HEK293 (cell line): ENCODE measurements at regions not wholly inside any gene's neighbourhood (a gene's known extent, or its start where the extent isn't known, plus 50 kb on each side); places are given as distances from the start of the nearest gene placed in this dataset.
"Not testable (repeated sequence)": the region's sequence is repeated elsewhere in the genome, so short reads cannot be mapped to it uniquely, and the experiment has no call there.

Source experiments
- CTCF ChIA-PET: fragments of 350-600 bp; formaldehyde crosslinking; extraction: SDS; loops from one replicate; lab custom pipeline; 2021; ENCODE audit warnings: antibody characterized with exemption; lab: Yijun Ruan, JAX
- POLR2A ChIA-PET: fragments of 300-600 bp; formaldehyde crosslinking; extraction: SDS; loops from one replicate; lab custom pipeline; 2020; ENCODE audit warnings: antibody characterized with exemption, inconsistent platforms; lab: Yijun Ruan, JAX
- H3K27ac ChIP-seq: fragments of 200-500 bp; sonication (Bioruptor generic); 2 replicates; pipeline ENCODE4 v1.5.1; 2014; ENCODE audit warnings: low read depth, low read length, control low read depth, inconsistent platforms; ENCODE audit errors: extremely low read depth
- H3K36me3 ChIP-seq, 2 experiments: fragments of 200-500 bp in 1 of 2; sonication (Bioruptor generic) in 1 of 2; 1 replicate in 1 of 2; 2 replicates in 1 of 2; pipeline ENCODE4 v1.5.1; 2014 to 2017; ENCODE audit warnings: inconsistent platforms in 2 of 2, low read length in 2 of 2; ENCODE audit not compliant: control insufficient read depth in 2 of 2, insufficient read depth in 1 of 2
- H3K4me1 ChIP-seq: fragments of 200-500 bp; sonication (Bioruptor generic); 2 replicates; pipeline ENCODE4 v1.5.1; 2014; ENCODE audit warnings: mild to moderate bottlenecking, low read length, inconsistent platforms; ENCODE audit not compliant: control insufficient read depth, insufficient read depth
- H3K4me3 ChIP-seq: 2 replicates; pipeline ENCODE4 v1.5.1; 2011; ENCODE audit warnings: low read depth, mild to moderate bottlenecking, control low read depth, low read length, moderate library complexity
- H3K9me3 ChIP-seq: fragments of 200-500 bp; sonication (Bioruptor generic); 2 replicates; pipeline ENCODE4 v1.5.1; 2014; ENCODE audit warnings: low read depth, low read length, inconsistent platforms; ENCODE audit not compliant: control insufficient read depth, insufficient read depth
- FEZF1 ChIP-seq: fragments of 450-650 bp; formaldehyde crosslinking; IDR thresholded peaks from 2 replicates; pipeline ENCODE4 v1.5.1; 2016; ENCODE audit warnings: missing biosample characterization, missing genetic modification characterization
- PRDM1 ChIP-seq: fragments of 450-650 bp; formaldehyde crosslinking; IDR thresholded peaks from 2 replicates; pipeline ENCODE4; 2016; ENCODE audit warnings: missing biosample characterization, missing genetic modification characterization
- ZBTB17 ChIP-seq: fragments of 450-650 bp; formaldehyde crosslinking; IDR thresholded peaks from 2 replicates; pipeline ENCODE4 v1.5.1; 2016; ENCODE audit warnings: missing biosample characterization, missing genetic modification characterization
- ZBTB26 ChIP-seq: fragments of 450-650 bp; formaldehyde crosslinking; optimal IDR thresholded peaks from 2 replicates; pipeline ENCODE3; 2016; ENCODE audit warnings: missing biosample characterization, mild to moderate bottlenecking, missing genetic modification characterization
- ZBTB6 ChIP-seq: fragments of 450-650 bp; formaldehyde crosslinking; IDR thresholded peaks from 2 replicates; pipeline ENCODE4 v1.5.1; 2017; ENCODE audit warnings: missing biosample characterization, missing genetic modification characterization
- ZNF10 ChIP-seq: fragments of 450-650 bp; formaldehyde crosslinking; IDR thresholded peaks from 2 replicates; pipeline ENCODE4 v1.5.1; 2017; ENCODE audit warnings: missing biosample characterization, missing genetic modification characterization
- ZNF211 ChIP-seq: fragments of 450-650 bp; formaldehyde crosslinking; IDR thresholded peaks from 2 replicates; pipeline ENCODE4 v1.5.1; 2016; ENCODE audit warnings: low read depth, missing biosample characterization, missing genetic modification characterization
- ZNF302 ChIP-seq: fragments of 450-650 bp; formaldehyde crosslinking; IDR thresholded peaks from 2 replicates; pipeline ENCODE4 v1.5.1; 2016; ENCODE audit warnings: missing biosample characterization, missing genetic modification characterization, low read depth
- ZNF335 ChIP-seq: fragments of 450-650 bp; formaldehyde crosslinking; conservative IDR thresholded peaks from 2 replicates; pipeline ENCODE4 v1.5.1; 2016; ENCODE audit warnings: missing biosample characterization, missing genetic modification characterization
- ZNF350 ChIP-seq: fragments of 450-650 bp; formaldehyde crosslinking; IDR thresholded peaks from 2 replicates; pipeline ENCODE4 v1.5.0; 2017; ENCODE audit warnings: missing biosample characterization, mild to moderate bottlenecking, missing genetic modification characterization
- ZNF366 ChIP-seq: fragments of 450-650 bp; formaldehyde crosslinking; conservative IDR thresholded peaks from 2 replicates; pipeline ENCODE4 v1.5.1; 2016; ENCODE audit warnings: missing biosample characterization, missing genetic modification characterization
- ZNF391 ChIP-seq: fragments of 450-650 bp; formaldehyde crosslinking; IDR thresholded peaks from 2 replicates; pipeline ENCODE4 v1.5.1; 2016; ENCODE audit warnings: low read depth, missing biosample characterization, missing genetic modification characterization, borderline replicate concordance
- ZNF624 ChIP-seq: fragments of 450-650 bp; formaldehyde crosslinking; IDR thresholded peaks from 2 replicates; pipeline ENCODE4 v1.5.1; 2017; ENCODE audit warnings: missing biosample characterization, missing genetic modification characterization
- ZNF658 ChIP-seq: fragments of 450-650 bp; formaldehyde crosslinking; IDR thresholded peaks from 2 replicates; pipeline ENCODE4; 2016; ENCODE audit warnings: missing biosample characterization, missing genetic modification characterization
- ZNF791 ChIP-seq: fragments of 450-650 bp; formaldehyde crosslinking; IDR thresholded peaks from 2 replicates; pipeline ENCODE4 v1.5.1; 2016; ENCODE audit warnings: missing biosample characterization, missing genetic modification characterization
- TF ChIP-seq, protein P1 (sequence below): fragments of 450-650 bp; formaldehyde crosslinking; conservative IDR thresholded peaks from 2 replicates; pipeline ENCODE4 v1.5.1; 2016; ENCODE audit warnings: low read depth, missing biosample characterization, missing genetic modification characterization
- TF ChIP-seq, protein P2 (sequence below): fragments of 450-650 bp; formaldehyde crosslinking; IDR thresholded peaks from 2 replicates; pipeline ENCODE4 v1.5.1; 2016; ENCODE audit warnings: missing biosample characterization, missing genetic modification characterization

- Histone ChIP-seq H3K9me3 (no peaks in the 10 kb centered on the region), H3K4me3 (no peak overlapping the region), H3K27ac (no peak overlapping the region), H3K36me3 (no peaks in the 10 kb centered on the region), H3K4me1 (no peaks in the 10 kb centered on the region)
- CTCF ChIA-PET, result no interaction called here
- TF ChIP-seq ZNF350 (tag by site-specific recombination), result no peak
- 0 out of 2 replicates have a peak, but pooled peaks have one; percentile 40 for TF ChIP-seq PRDM1 (tag by site-specific recombination)
- POLR2A ChIA-PET, result no interaction called here
Observed at GRCh38 chr1:204013052-204013451, 59.9 kb upstream of the SOX13 start.

DNA sequence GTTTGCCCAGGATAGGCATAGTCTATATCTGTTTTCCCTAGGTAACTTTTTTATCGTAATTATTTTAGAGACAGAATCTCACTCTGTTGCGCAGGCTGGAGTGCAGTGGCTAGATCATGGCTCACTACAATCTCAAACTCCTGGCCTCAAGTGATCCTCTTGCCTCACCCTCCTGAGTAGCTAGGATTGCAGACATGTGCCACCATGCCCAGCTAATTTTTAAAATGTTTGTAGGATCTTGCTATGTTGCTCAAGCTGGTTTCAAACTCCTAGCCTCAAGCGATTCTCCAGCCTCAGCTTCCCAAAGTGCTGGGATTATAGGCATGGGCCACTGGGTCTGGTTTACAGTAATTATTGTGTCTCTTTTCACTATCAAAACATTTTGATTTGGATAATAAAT is 58.6 kb upstream of the SOX13 start:
- CTCF ChIA-PET, result interaction anchor here (0.7 kb wide), 1 partner anchor 148 kb away, joined by 3 read pairs; no protein-coding TSS in a partner anchor
- Histone ChIP-seq H3K27ac (no peak overlapping the region), H3K4me3 (no peak overlapping the region), H3K9me3 (no peaks in the 10 kb centered on the region), H3K4me1 (no peaks in the 10 kb centered on the region), H3K36me3 (no peaks in the 10 kb centered on the region)
- no peak for TF ChIP-seq ZNF658
- no peak for TF ChIP-seq ZNF10 (tag by site-specific recombination)
- TF ChIP-seq ZNF791, result no peak
- no peak for TF ChIP-seq ZBTB6 (tag by site-specific recombination)
- no peak for TF ChIP-seq ZNF211 (tag by site-specific recombination)
- TF ChIP-seq ZBTB26, result no peak
- TF ChIP-seq FEZF1 (tag by site-specific recombination), result no peak
- no peak for TF ChIP-seq ZNF350 (tag by site-specific recombination)
- no peak for TF ChIP-seq ZNF302 (tag by site-specific recombination)
- no peak for TF ChIP-seq ZNF624 (tag by site-specific recombination)
- TF ChIP-seq ZNF391 (tag by site-specific recombination), result no peak
- TF ChIP-seq ZNF366 (tag by site-specific recombination), result no peak
- TF ChIP-seq, protein P1, sequence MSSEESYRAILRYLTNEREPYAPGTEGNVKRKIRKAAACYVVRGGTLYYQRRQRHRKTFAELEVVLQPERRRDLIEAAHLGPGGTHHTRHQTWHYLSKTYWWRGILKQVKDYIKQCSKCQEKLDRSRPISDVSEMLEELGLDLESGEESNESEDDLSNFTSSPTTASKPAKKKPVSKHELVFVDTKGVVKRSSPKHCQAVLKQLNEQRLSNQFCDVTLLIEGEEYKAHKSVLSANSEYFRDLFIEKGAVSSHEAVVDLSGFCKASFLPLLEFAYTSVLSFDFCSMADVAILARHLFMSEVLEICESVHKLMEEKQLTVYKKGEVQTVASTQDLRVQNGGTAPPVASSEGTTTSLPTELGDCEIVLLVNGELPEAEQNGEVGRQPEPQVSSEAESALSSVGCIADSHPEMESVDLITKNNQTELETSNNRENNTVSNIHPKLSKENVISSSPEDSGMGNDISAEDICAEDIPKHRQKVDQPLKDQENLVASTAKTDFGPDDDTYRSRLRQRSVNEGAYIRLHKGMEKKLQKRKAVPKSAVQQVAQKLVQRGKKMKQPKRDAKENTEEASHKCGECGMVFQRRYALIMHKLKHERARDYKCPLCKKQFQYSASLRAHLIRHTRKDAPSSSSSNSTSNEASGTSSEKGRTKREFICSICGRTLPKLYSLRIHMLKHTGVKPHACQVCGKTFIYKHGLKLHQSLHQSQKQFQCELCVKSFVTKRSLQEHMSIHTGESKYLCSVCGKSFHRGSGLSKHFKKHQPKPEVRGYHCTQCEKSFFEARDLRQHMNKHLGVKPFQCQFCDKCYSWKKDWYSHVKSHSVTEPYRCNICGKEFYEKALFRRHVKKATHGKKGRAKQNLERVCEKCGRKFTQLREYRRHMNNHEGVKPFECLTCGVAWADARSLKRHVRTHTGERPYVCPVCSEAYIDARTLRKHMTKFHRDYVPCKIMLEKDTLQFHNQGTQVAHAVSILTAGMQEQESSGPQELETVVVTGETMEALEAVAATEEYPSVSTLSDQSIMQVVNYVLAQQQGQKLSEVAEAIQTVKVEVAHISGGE (tag by site-specific recombination), result no peak
- TF ChIP-seq ZNF335 (tag by site-specific recombination), result no peak
- no peak for TF ChIP-seq ZBTB17 (tag by site-specific recombination)
- TF ChIP-seq, protein P2, sequence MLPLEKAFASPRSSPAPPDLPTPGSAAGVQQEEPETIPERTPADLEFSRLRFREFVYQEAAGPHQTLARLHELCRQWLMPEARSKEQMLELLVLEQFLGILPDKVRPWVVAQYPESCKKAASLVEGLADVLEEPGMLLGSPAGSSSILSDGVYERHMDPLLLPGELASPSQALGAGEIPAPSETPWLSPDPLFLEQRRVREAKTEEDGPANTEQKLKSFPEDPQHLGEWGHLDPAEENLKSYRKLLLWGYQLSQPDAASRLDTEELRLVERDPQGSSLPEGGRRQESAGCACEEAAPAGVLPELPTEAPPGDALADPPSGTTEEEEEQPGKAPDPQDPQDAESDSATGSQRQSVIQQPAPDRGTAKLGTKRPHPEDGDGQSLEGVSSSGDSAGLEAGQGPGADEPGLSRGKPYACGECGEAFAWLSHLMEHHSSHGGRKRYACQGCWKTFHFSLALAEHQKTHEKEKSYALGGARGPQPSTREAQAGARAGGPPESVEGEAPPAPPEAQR (tag by site-specific recombination), result no peak
- POLR2A ChIA-PET, result interaction anchor here (0.6 kb wide), 1 partner anchor 52 kb away, joined by 3 read pairs; no protein-coding TSS in a partner anchor

- H3K9me3 ChIP-seq, H3K4me3 ChIP-seq, H3K36me3 ChIP-seq, H3K27ac ChIP-seq, H3K4me1 ChIP-seq, POLR2A ChIA-PET, CTCF ChIA-PET: not testable (repeated sequence)
Observed at GRCh38 chr1:204014961-204015360, 58.0 kb upstream of the SOX13 start.
